Right cardiac atrium (tissue), 5 donors: ENCODE measurements at regions not wholly inside any gene's neighbourhood (a gene's known extent, or its start where the extent isn't known, plus 50 kb on each side); places are given as distances from the start of the nearest gene placed in this dataset.

Experiments used
- ATAC-seq, 2 donors: fragments of 200-7000 bp; cut with Tn5 transposase; one replicate each; pipeline versions ENCODE4 v1.8.0 to v1.9.1; 2020; ENCODE audit warnings: moderate library complexity in 2 of 2, mild to moderate bottlenecking in 1 of 2
- DNase-seq, 3 donors: peaks; one replicate each; pipeline ENCODE4 v3.0.0-alpha.2; 2020
- H3K27ac ChIP-seq: one replicate; pipeline ENCODE4 v1.5.1; 2013; ENCODE audit warnings: mild to moderate bottlenecking, low read length, control low read depth, moderate library complexity
- H3K27me3 ChIP-seq: one replicate; pipeline ENCODE4 v1.6.1; 2013; ENCODE audit not compliant: control insufficient read depth, insufficient read depth
- H3K4me1 ChIP-seq: one replicate; pipeline ENCODE4 v1.6.1; 2013; ENCODE audit warnings: low read length; ENCODE audit not compliant: control insufficient read depth, insufficient read depth
- H3K4me3 ChIP-seq: one replicate; pipeline ENCODE4 v1.5.1; 2013; ENCODE audit warnings: low read length, control low read depth
- H3K9me3 ChIP-seq: one replicate; pipeline ENCODE4 v1.6.1; 2013; ENCODE audit warnings: low read length; ENCODE audit not compliant: control insufficient read depth
- WGBS: extraction: QIAGEN DNeasy Blood & Tissue Kit; methylation state at CpG from one replicate; pipeline ENCODE4 v1.1.7; 2013; 5-methylcytosine and 5-hydroxymethylcytosine counted together
- intact Hi-C, 4 donors: fragments of 100-400 bp; cut with DNase I; formaldehyde crosslinking; loops; one replicate each; pipeline versions ENCODE4 v1.11.0 to v1.14.0; 2022 to 2023
- donor health status: healthy with polysubstance abuse.
- donor health status: DM: no; HTN: yes; CAD: no.
- donor health status: DM: no; HTN: no; CAD: no.
- donor health status: DM: no; HTN: yes; CAD: no; lungs with severe emphysema.
- donor health status: DM: yes; HTN: yes; CAD: no.

DNA sequence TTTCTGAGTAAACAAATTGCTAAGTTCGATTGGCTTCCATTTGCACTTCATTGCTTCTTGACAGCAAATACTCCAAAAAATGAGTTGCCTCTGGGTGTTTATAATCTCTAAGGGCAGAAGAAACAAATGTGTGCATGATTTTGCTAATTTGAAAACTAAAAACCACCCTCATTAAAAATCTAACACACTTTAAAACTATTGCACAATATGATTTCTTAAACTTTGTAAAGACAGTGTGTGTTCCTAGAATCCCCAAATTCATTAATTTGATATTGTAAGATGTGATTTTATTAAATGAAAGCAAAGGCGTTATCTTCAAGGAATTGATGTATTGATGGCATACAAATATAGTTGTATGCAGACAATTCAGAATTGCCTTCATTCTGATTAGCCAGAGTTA lies 350.9 kb downstream of the OLFM3 start:
- Histone ChIP-seq H3K9me3 (no peaks in the 10 kb centered on the region), H3K27ac (no peak overlapping the region), H3K4me1 (no peaks in the 10 kb centered on the region), H3K27me3 (no peaks in the 10 kb centered on the region), H3K4me3 (no peak overlapping the region)
- 61% methylated on average over 2 of the region's 2 CpGs for WGBS
- intact Hi-C loops = no loop called here
- ATAC-seq = no peak
- no peak for DNase-seq

DNA sequence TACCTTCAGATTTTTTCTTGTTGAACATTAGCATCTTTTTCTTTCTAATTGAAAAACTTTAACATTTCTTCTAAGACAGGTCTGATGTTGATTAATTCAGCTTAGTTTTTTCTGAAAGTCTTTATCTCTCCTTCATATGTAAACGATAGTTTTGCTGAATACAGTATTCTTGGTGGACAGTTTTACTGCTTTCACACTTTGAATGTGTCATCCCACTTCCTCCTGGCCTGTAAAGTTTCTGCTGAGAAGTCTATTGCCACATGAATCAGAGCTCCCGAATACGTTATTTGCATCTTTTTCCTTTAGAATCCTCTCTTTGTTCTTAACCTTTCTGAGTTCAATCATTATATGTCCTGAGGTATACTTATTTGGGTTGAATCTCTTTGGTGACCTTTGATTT lies 344.2 kb downstream of the OLFM3 start:
- no peak for DNase-seq
- no peak for ATAC-seq
- intact Hi-C loops = no loop called here
- Histone ChIP-seq H3K4me1 (no peaks in the 10 kb centered on the region), H3K4me3 (no peak overlapping the region), H3K27me3 (no peaks in the 10 kb centered on the region), H3K27ac (no peak overlapping the region), H3K9me3 (no peaks in the 10 kb centered on the region)
- 86% methylated on average over 3 of the region's 3 CpGs for WGBS

GRCh38 chr1:101653482-101653946 lies 343.2 kb downstream of the OLFM3 start:
- WGBS = 9% methylated on average over 3 of the region's 3 CpGs
- DNase-seq (no peak), ATAC-seq (no peak)
- Histone ChIP-seq H3K4me3 (no peak overlapping the region), H3K27ac (no peak overlapping the region), H3K4me1 (no peaks in the 10 kb centered on the region), H3K9me3 (no peaks in the 10 kb centered on the region), H3K27me3 (no peaks in the 10 kb centered on the region)
- intact Hi-C loops = no loop called here

- no peak for DNase-seq
- Histone ChIP-seq H3K4me1 (no peaks in the 10 kb centered on the region), H3K4me3 (no peak overlapping the region), H3K27ac (no peak overlapping the region), H3K9me3 (no peaks in the 10 kb centered on the region), H3K27me3 (no peaks in the 10 kb centered on the region)
- no peak for ATAC-seq
- intact Hi-C loops = no loop called here
- 90% methylated on average over 3 of the region's 3 CpGs for WGBS
Measured at GRCh38 chr1:101664726-101665125, 332.0 kb downstream of the OLFM3 start.

DNA sequence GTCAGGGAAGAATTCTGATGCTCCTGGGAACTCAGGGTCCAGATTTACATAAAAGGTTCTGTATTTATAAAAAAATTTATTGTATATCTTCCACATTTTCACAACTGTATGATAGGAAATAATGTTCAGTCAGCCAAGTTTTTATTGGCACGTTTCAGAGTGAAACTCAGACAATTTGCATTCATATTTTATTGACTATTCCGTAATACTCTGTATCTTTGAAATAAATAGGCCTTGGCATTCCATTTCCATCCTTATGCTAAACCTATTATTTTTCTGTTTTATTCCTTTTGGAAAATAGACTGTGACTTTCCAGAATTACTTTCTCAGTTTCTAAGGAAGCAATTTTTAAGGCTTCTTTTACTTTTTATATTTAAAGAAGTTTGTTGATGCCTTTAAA lies 329.0 kb downstream of the OLFM3 start:
- H3K27me3 ChIP-seq = no peaks in the 10 kb centered on the region
- WGBS = 53% methylated on average over 2 of the region's 2 CpGs
- no peak for ATAC-seq
- H3K4me3 ChIP-seq = no peak overlapping the region
- DNase-seq = no peak
- no peaks in the 10 kb centered on the region for H3K4me1 ChIP-seq
- intact Hi-C loops = no loop called here
- no peak overlapping the region for H3K27ac ChIP-seq
- H3K9me3 ChIP-seq = no peaks in the 10 kb centered on the region

- intact Hi-C loops = no loop called here
- no peak overlapping the region for H3K27ac ChIP-seq
- ATAC-seq = no peak
- no peak for DNase-seq
- H3K4me3 ChIP-seq = no peak overlapping the region
- WGBS = 88% methylated on average over 2 of the region's 2 CpGs
- no peaks in the 10 kb centered on the region for H3K9me3 ChIP-seq
- no peaks in the 10 kb centered on the region for H3K4me1 ChIP-seq
- H3K27me3 ChIP-seq = no peaks in the 10 kb centered on the region
Measured at GRCh38 chr1:101683136-101683535, 313.6 kb downstream of the OLFM3 start.

- no peak for DNase-seq
- no peak for ATAC-seq
- H3K27ac ChIP-seq = no peak overlapping the region
- no peaks in the 10 kb centered on the region for H3K9me3 ChIP-seq
- H3K27me3 ChIP-seq = no peaks in the 10 kb centered on the region
- H3K4me3 ChIP-seq = no peak overlapping the region
- H3K4me1 ChIP-seq = no peaks in the 10 kb centered on the region
- intact Hi-C loops = no loop called here
- WGBS = 19% methylated on average over 3 of the region's 3 CpGs
Measured at GRCh38 chr1:101683561-101683960, 313.2 kb downstream of the OLFM3 start.

- ATAC-seq = no peak
- Histone ChIP-seq H3K27ac (no peak overlapping the region), H3K4me3 (no peak overlapping the region), H3K9me3 (no peaks in the 10 kb centered on the region), H3K4me1 (no peaks in the 10 kb centered on the region), H3K27me3 (no peaks in the 10 kb centered on the region)
- 1% methylated on average over 1 of the region's 1 CpG for WGBS
- no peak for DNase-seq
- intact Hi-C loops = no loop called here
Measured at GRCh38 chr1:101697072-101697471, 299.7 kb downstream of the OLFM3 start.

- intact Hi-C loops = no loop called here
- ATAC-seq = no peak
- 69% methylated on average over 1 of the region's 1 CpG for WGBS
Measured at GRCh38 chr1:101698681-101699080, 298.0 kb downstream of the OLFM3 start.

GRCh38 chr1:101704895-101705294 lies 291.8 kb downstream of the OLFM3 start:
- no peak for ATAC-seq
- no peak overlapping the region for H3K27ac ChIP-seq

More at GRCh38 chr1:101698681-101699080, 298.0 kb downstream of the OLFM3 start:
- Histone ChIP-seq H3K4me1 (no peaks in the 10 kb centered on the region), H3K9me3 (no peaks in the 10 kb centered on the region), H3K4me3 (no peak overlapping the region), H3K27ac (no peak overlapping the region), H3K27me3 (no peaks in the 10 kb centered on the region)
- DNase-seq = no peak

GRCh38 chr1:101706366-101706765 lies 290.4 kb downstream of the OLFM3 start:
- DNase-seq (no peak), ATAC-seq (no peak)
- H3K4me3 ChIP-seq = no peak overlapping the region
- no peaks in the 10 kb centered on the region for H3K9me3 ChIP-seq
- H3K27me3 ChIP-seq = no peaks in the 10 kb centered on the region
- intact Hi-C loops = no loop called here
- no peaks in the 10 kb centered on the region for H3K4me1 ChIP-seq
- no peak overlapping the region for H3K27ac ChIP-seq

More at GRCh38 chr1:101704895-101705294, 291.8 kb downstream of the OLFM3 start:
- intact Hi-C loops = no loop called here
- no peaks in the 10 kb centered on the region for H3K4me1 ChIP-seq
- H3K9me3 ChIP-seq = no peaks in the 10 kb centered on the region
- H3K4me3 ChIP-seq = no peak overlapping the region
- no peak for DNase-seq
- H3K27me3 ChIP-seq = no peaks in the 10 kb centered on the region

- Histone ChIP-seq H3K27me3 (no peaks in the 10 kb centered on the region), H3K4me1 (no peaks in the 10 kb centered on the region), H3K9me3 (no peaks in the 10 kb centered on the region), H3K4me3 (no peak overlapping the region), H3K27ac (no peak overlapping the region)
- DNase-seq (no peak), ATAC-seq (no peak)
- intact Hi-C loops = no loop called here
Measured at GRCh38 chr1:101709721-101710120, 287.0 kb downstream of the OLFM3 start.
